ENCODE measurements at regions not wholly inside any gene's neighbourhood (a gene's known extent, or its start where the extent isn't known, plus 50 kb on each side); places are given as distances from the start of the nearest gene placed in this dataset.

- no peak overlapping the region for H3K4me3 ChIP-seq (ENCODE audit: low read length in 2 of 2)
- no peaks in the 10 kb centered on the region for H3K4me1 ChIP-seq (ENCODE audit: control insufficient read depth, insufficient read depth, low read length)
- no peaks in the 10 kb centered on the region for H3K27me3 ChIP-seq (ENCODE audit: control insufficient read depth in 1 of 2, insufficient read depth in 2 of 2, low read length in 2 of 2)
- no peak overlapping the region for H3K9ac ChIP-seq (ENCODE audit: low read length in 2 of 2)
- no peak overlapping the region for H3K27ac ChIP-seq (ENCODE audit: low read length)
- no peaks in the 10 kb centered on the region for H3K9me3 ChIP-seq (ENCODE audit: control insufficient read depth in 2 of 2, low read length in 2 of 2)
- no peaks in the 10 kb centered on the region for H3K36me3 ChIP-seq (ENCODE audit: control insufficient read depth in 2 of 2, insufficient read depth in 2 of 2, low read length in 2 of 2)
These were observed 426.7 kb upstream of the SALL1 start for GRCh38 chr16:51577621-51578303.

GRCh38 chr16:51576498-51577195 lies 425.6 kb upstream of the SALL1 start:
- no peak overlapping the region for H3K4me3 ChIP-seq (ENCODE audit: low read length in 2 of 2)
- no peaks in the 10 kb centered on the region for H3K27me3 ChIP-seq (ENCODE audit: control insufficient read depth in 1 of 2, insufficient read depth in 2 of 2, low read length in 2 of 2)
- H3K27ac ChIP-seq (ENCODE audit: low read length): no peak overlapping the region
- no peaks in the 10 kb centered on the region for H3K4me1 ChIP-seq (ENCODE audit: control insufficient read depth, insufficient read depth, low read length)
- no peaks in the 10 kb centered on the region for H3K9me3 ChIP-seq (ENCODE audit: control insufficient read depth in 2 of 2, low read length in 2 of 2)
- H3K9ac ChIP-seq (ENCODE audit: low read length in 2 of 2): no peak overlapping the region
- no peaks in the 10 kb centered on the region for H3K36me3 ChIP-seq (ENCODE audit: control insufficient read depth in 2 of 2, insufficient read depth in 2 of 2, low read length in 2 of 2)

- Histone ChIP-seq H3K4me1 (ENCODE audit: control insufficient read depth, insufficient read depth, low read length) (no peaks in the 10 kb centered on the region), H3K9ac (ENCODE audit: low read length in 2 of 2) (no peak overlapping the region), H3K27me3 (ENCODE audit: control insufficient read depth in 1 of 2, insufficient read depth in 2 of 2, low read length in 2 of 2) (no peaks in the 10 kb centered on the region), H3K4me3 (ENCODE audit: low read length in 2 of 2) (no peak overlapping the region), H3K9me3 (ENCODE audit: control insufficient read depth in 2 of 2, low read length in 2 of 2) (no peaks in the 10 kb centered on the region), H3K27ac (ENCODE audit: low read length) (no peak overlapping the region), H3K36me3 (ENCODE audit: control insufficient read depth in 2 of 2, insufficient read depth in 2 of 2, low read length in 2 of 2) (no peaks in the 10 kb centered on the region)
These were observed 422.1 kb upstream of the SALL1 start for GRCh38 chr16:51573191-51573590.

- Histone ChIP-seq H3K4me1 (ENCODE audit: control insufficient read depth, insufficient read depth, low read length) (no peaks in the 10 kb centered on the region), H3K36me3 (ENCODE audit: control insufficient read depth in 2 of 2, insufficient read depth in 2 of 2, low read length in 2 of 2) (no peaks in the 10 kb centered on the region), H3K27me3 (ENCODE audit: control insufficient read depth in 1 of 2, insufficient read depth in 2 of 2, low read length in 2 of 2) (no peaks in the 10 kb centered on the region), H3K27ac (ENCODE audit: low read length) (no peak overlapping the region), H3K9me3 (ENCODE audit: control insufficient read depth in 2 of 2, low read length in 2 of 2) (peaks cover 0 to 3% of the 10 kb centered on the region in 2 donors), H3K9ac (ENCODE audit: low read length in 2 of 2) (no peak overlapping the region), H3K4me3 (ENCODE audit: low read length in 2 of 2) (no peak overlapping the region)
These were observed 418.3 kb upstream of the SALL1 start for GRCh38 chr16:51569203-51569931.

- no peak overlapping the region for H3K27ac ChIP-seq (ENCODE audit: low read length)
These were observed 416.8 kb upstream of the SALL1 start for GRCh38 chr16:51567911-51568310.

GRCh38 chr16:51565184-51565583 lies 414.1 kb upstream of the SALL1 start:
- Histone ChIP-seq H3K4me1 (ENCODE audit: control insufficient read depth, insufficient read depth, low read length) (no peaks in the 10 kb centered on the region), H3K9ac (ENCODE audit: low read length in 2 of 2) (no peak overlapping the region), H3K27ac (ENCODE audit: low read length) (no peak overlapping the region), H3K4me3 (ENCODE audit: low read length in 2 of 2) (no peak overlapping the region), H3K9me3 (ENCODE audit: control insufficient read depth in 2 of 2, low read length in 2 of 2) (peaks cover 0 to 3% of the 10 kb centered on the region in 2 donors), H3K27me3 (ENCODE audit: control insufficient read depth in 1 of 2, insufficient read depth in 2 of 2, low read length in 2 of 2) (no peaks in the 10 kb centered on the region), H3K36me3 (ENCODE audit: control insufficient read depth in 2 of 2, insufficient read depth in 2 of 2, low read length in 2 of 2) (no peaks in the 10 kb centered on the region)

More at GRCh38 chr16:51567911-51568310, 416.8 kb upstream of the SALL1 start:
- Histone ChIP-seq H3K9me3 (ENCODE audit: control insufficient read depth in 2 of 2, low read length in 2 of 2) (peaks cover 0 to 3% of the 10 kb centered on the region in 2 donors), H3K4me3 (ENCODE audit: low read length in 2 of 2) (no peak overlapping the region), H3K4me1 (ENCODE audit: control insufficient read depth, insufficient read depth, low read length) (no peaks in the 10 kb centered on the region), H3K9ac (ENCODE audit: low read length in 2 of 2) (no peak overlapping the region), H3K27me3 (ENCODE audit: control insufficient read depth in 1 of 2, insufficient read depth in 2 of 2, low read length in 2 of 2) (no peaks in the 10 kb centered on the region), H3K36me3 (ENCODE audit: control insufficient read depth in 2 of 2, insufficient read depth in 2 of 2, low read length in 2 of 2) (no peaks in the 10 kb centered on the region)

GRCh38 chr16:51562891-51563290 lies 411.8 kb upstream of the SALL1 start:
- Histone ChIP-seq H3K27me3 (ENCODE audit: control insufficient read depth in 1 of 2, insufficient read depth in 2 of 2, low read length in 2 of 2) (no peaks in the 10 kb centered on the region), H3K9me3 (ENCODE audit: control insufficient read depth in 2 of 2, low read length in 2 of 2) (peaks cover 0 to 3% of the 10 kb centered on the region in 2 donors), H3K4me3 (ENCODE audit: low read length in 2 of 2) (no peak overlapping the region), H3K4me1 (ENCODE audit: control insufficient read depth, insufficient read depth, low read length) (no peaks in the 10 kb centered on the region), H3K36me3 (ENCODE audit: control insufficient read depth in 2 of 2, insufficient read depth in 2 of 2, low read length in 2 of 2) (no peaks in the 10 kb centered on the region), H3K27ac (ENCODE audit: low read length) (no peak overlapping the region), H3K9ac (ENCODE audit: low read length in 2 of 2) (no peak overlapping the region)

- Histone ChIP-seq H3K9me3 (ENCODE audit: control insufficient read depth in 2 of 2, low read length in 2 of 2) (peaks cover 0 to 3% of the 10 kb centered on the region in 2 donors), H3K9ac (ENCODE audit: low read length in 2 of 2) (no peak overlapping the region), H3K27ac (ENCODE audit: low read length) (no peak overlapping the region), H3K36me3 (ENCODE audit: control insufficient read depth in 2 of 2, insufficient read depth in 2 of 2, low read length in 2 of 2) (no peaks in the 10 kb centered on the region), H3K27me3 (ENCODE audit: control insufficient read depth in 1 of 2, insufficient read depth in 2 of 2, low read length in 2 of 2) (no peaks in the 10 kb centered on the region), H3K4me3 (ENCODE audit: low read length in 2 of 2) (no peak overlapping the region), H3K4me1 (ENCODE audit: control insufficient read depth, insufficient read depth, low read length) (no peaks in the 10 kb centered on the region)
These were observed 408.8 kb upstream of the SALL1 start for GRCh38 chr16:51559901-51560300.

- H3K36me3 ChIP-seq (ENCODE audit: control insufficient read depth in 2 of 2, insufficient read depth in 2 of 2, low read length in 2 of 2): no peaks in the 10 kb centered on the region
- no peaks in the 10 kb centered on the region for H3K9me3 ChIP-seq (ENCODE audit: control insufficient read depth in 2 of 2, low read length in 2 of 2)
- no peak overlapping the region for H3K4me3 ChIP-seq (ENCODE audit: low read length in 2 of 2)
- no peaks in the 10 kb centered on the region for H3K27me3 ChIP-seq (ENCODE audit: control insufficient read depth in 1 of 2, insufficient read depth in 2 of 2, low read length in 2 of 2)
- no peak overlapping the region for H3K9ac ChIP-seq (ENCODE audit: low read length in 2 of 2)
- no peaks in the 10 kb centered on the region for H3K4me1 ChIP-seq (ENCODE audit: control insufficient read depth, insufficient read depth, low read length)
- no peak overlapping the region for H3K27ac ChIP-seq (ENCODE audit: low read length)
These were observed 406.6 kb upstream of the SALL1 start for GRCh38 chr16:51557670-51558069.

- no peaks in the 10 kb centered on the region for H3K36me3 ChIP-seq (ENCODE audit: control insufficient read depth in 2 of 2, insufficient read depth in 2 of 2, low read length in 2 of 2)
- no peaks in the 10 kb centered on the region for H3K9me3 ChIP-seq (ENCODE audit: control insufficient read depth in 2 of 2, low read length in 2 of 2)
- no peaks in the 10 kb centered on the region for H3K4me1 ChIP-seq (ENCODE audit: control insufficient read depth, insufficient read depth, low read length)
- no peak overlapping the region for H3K4me3 ChIP-seq (ENCODE audit: low read length in 2 of 2)
- H3K27me3 ChIP-seq (ENCODE audit: control insufficient read depth in 1 of 2, insufficient read depth in 2 of 2, low read length in 2 of 2): no peaks in the 10 kb centered on the region
- H3K27ac ChIP-seq (ENCODE audit: low read length): no peak overlapping the region
- H3K9ac ChIP-seq (ENCODE audit: low read length in 2 of 2): no peak overlapping the region
These were observed 405.7 kb upstream of the SALL1 start for GRCh38 chr16:51556694-51557340.

Measured in stomach smooth muscle (tissue), 2 donors.